Ascending aorta (tissue), 2 donors: ENCODE measurements at regions not wholly inside any gene's neighbourhood (a gene's known extent, or its start where the extent isn't known, plus 50 kb on each side); places are given as distances from the start of the nearest gene placed in this dataset.

Experiments used
- DNase-seq, 2 donors: peaks; one replicate each; pipeline ENCODE4 v3.0.0-alpha.2; 2019; ENCODE audit warnings: low spot score in 2 of 2
- H3K27ac ChIP-seq, 2 donors: fragments of 200-600 bp; sonication (generic); one replicate each; pipeline ENCODE4 v1.5.1; 2016 to 2017; ENCODE audit warnings: mild to moderate bottlenecking in 1 of 2
- H3K27me3 ChIP-seq: fragments of 200-600 bp; sonication (generic); one replicate; pipeline ENCODE4 v1.5.1; 2017
- H3K36me3 ChIP-seq, 2 donors: fragments of 200-600 bp; sonication (generic); one replicate each; pipeline ENCODE4 v1.5.1; 2016
- H3K4me1 ChIP-seq, 2 donors: fragments of 200-600 bp; sonication (generic); one replicate each; pipeline ENCODE4 v1.5.1; 2016 to 2017; ENCODE audit warnings: mild to moderate bottlenecking in 1 of 2
- H3K4me3 ChIP-seq, 2 donors: fragments of 200-600 bp; sonication (generic); one replicate each; pipeline ENCODE4 v1.5.1; 2016 to 2017; ENCODE audit warnings: mild to moderate bottlenecking in 1 of 2
- H3K9me3 ChIP-seq, 2 donors: fragments of 200-600 bp; sonication (generic); one replicate each; pipeline ENCODE4 v1.5.1; 2016
- CTCF ChIP-seq, 3 experiments: fragments of 200-600 bp in 2 of 3; fragments of 450-650 bp in 1 of 3; sonication (generic) in 2 of 3; IDR thresholded peaks; one replicate each; pipeline ENCODE4 v1.5.1; 2016 to 2019; ENCODE audit warnings: antibody characterized with exemption in 3 of 3, mild to moderate bottlenecking in 1 of 3, moderate library complexity in 1 of 3
- intact Hi-C: fragments of 100-400 bp; cut with DNase I; formaldehyde crosslinking; loops from one replicate; pipeline ENCODE4 v1.15.1; 2023

DNA sequence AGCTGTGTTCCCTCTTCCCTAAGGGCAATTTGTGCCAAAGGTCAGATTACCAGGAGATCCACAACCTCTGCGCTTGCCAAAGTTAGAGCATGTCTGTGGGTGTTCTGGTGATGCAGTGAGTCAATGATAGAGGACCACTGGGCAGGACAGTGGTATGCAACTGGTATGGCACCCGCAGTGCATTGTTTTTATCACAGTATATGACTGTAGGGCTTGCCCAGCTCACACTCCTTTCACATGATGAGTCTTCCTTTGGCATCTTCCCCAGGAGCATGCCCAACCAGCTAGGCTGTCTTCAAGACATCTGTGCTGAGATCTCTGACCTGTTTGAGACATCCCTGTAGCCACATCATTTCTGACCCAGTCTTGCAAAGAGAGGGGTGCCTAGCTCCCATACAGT, 1650.0 kb upstream of the CDH6 start:
- Histone ChIP-seq H3K36me3 (no peaks in the 10 kb centered on the region), H3K27me3 (no peaks in the 10 kb centered on the region), H3K4me3 (no peak overlapping the region), H3K9me3 (no peaks in the 10 kb centered on the region), H3K4me1 (no peaks in the 10 kb centered on the region), H3K27ac (no peak overlapping the region)
- no peak for TF ChIP-seq CTCF (IDR thresholded peaks at IDR 0.05)
- intact Hi-C loops, result no loop called here
- DNase-seq, result no peak

DNA sequence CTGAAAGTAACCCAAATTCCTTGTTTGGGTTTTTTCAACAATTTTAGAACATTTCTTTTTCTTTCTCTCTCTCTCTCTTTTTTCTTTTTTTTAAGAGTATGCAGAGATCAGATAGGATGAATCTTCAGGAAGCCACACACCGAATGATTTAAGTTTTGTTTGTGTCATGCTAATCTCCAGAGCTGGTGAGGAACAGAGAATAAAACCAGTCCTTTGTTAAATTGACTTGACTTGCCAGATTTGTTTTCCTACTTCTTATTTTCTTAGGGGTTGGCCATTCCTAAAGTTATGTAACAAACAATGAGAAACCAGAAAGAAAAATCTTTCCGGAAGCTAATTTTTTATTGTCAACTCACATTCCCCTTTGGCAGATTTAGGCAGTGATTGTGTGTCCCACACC, 1669.3 kb upstream of the CDH6 start:
- Histone ChIP-seq H3K27me3 (no peaks in the 10 kb centered on the region), H3K27ac (no peak overlapping the region), H3K36me3 (no peaks in the 10 kb centered on the region), H3K9me3 (no peaks in the 10 kb centered on the region), H3K4me1 (no peaks in the 10 kb centered on the region), H3K4me3 (no peak overlapping the region)
- DNase-seq, result no peak
- intact Hi-C loops, result no loop called here
- no peak for TF ChIP-seq CTCF (IDR thresholded peaks at IDR 0.05)

DNA sequence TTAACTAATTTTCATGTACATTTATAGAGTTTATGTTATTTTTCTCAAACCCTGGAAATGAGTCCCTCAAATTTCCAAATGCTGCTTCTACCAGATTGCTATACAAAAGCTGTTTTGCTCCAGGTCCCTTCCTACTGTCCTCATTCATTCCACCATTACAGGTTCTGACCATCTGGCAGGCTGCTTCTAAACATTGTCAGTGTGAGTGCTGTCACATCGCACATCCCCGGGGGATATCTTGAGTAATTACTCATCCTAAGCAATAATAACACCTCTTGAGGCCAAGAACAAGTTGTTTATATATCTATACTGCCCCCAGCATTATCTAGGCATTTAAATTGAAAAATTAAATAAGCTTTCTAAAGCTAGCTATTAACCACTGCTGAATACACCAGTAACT, 1675.3 kb upstream of the CDH6 start:
- no peak overlapping the region for H3K4me3 ChIP-seq
- no peaks in the 10 kb centered on the region for H3K9me3 ChIP-seq
- no peaks in the 10 kb centered on the region for H3K27me3 ChIP-seq
- no peaks in the 10 kb centered on the region for H3K36me3 ChIP-seq
- no peaks in the 10 kb centered on the region for H3K4me1 ChIP-seq
- no peak overlapping the region for H3K27ac ChIP-seq
- no peak for TF ChIP-seq CTCF (IDR thresholded peaks at IDR 0.05)
- intact Hi-C loops, result no loop called here
- no peak for DNase-seq

GRCh38 chr5:29516224-29516623, 1677.3 kb upstream of the CDH6 start:
- Histone ChIP-seq H3K27me3 (no peaks in the 10 kb centered on the region), H3K4me1 (no peaks in the 10 kb centered on the region), H3K4me3 (no peak overlapping the region), H3K27ac (no peak overlapping the region), H3K9me3 (no peaks in the 10 kb centered on the region), H3K36me3 (no peaks in the 10 kb centered on the region)
- DNase-seq, result no peak
- TF ChIP-seq CTCF (IDR thresholded peaks at IDR 0.05), result no peak
- intact Hi-C loops, result no loop called here

DNA sequence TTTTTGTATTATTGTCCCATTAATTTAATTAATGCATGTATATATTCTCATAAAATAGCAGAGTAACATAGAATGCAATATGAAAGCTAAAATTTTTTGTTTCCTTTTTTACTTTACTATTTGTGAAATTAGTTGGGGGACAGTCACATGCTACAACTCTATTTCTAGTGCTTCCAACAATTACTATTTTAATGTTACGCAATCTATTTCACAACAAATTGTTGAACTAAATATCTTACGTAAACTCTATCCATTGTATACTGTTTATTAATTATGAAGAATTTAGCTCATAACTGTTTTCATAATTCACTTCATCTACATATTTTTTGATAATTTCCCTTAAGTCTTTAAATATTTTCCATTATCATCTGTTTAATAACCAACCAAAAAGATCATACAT, 1685.4 kb upstream of the CDH6 start:
- intact Hi-C loops, result no loop called here
- no peak for TF ChIP-seq CTCF (IDR thresholded peaks at IDR 0.05)
- H3K27me3 ChIP-seq, result no peaks in the 10 kb centered on the region
- H3K36me3 ChIP-seq, result no peaks in the 10 kb centered on the region
- no peak for DNase-seq
- H3K27ac ChIP-seq, result no peak overlapping the region
- H3K4me1 ChIP-seq, result no peaks in the 10 kb centered on the region
- H3K9me3 ChIP-seq, result no peaks in the 10 kb centered on the region
- no peak overlapping the region for H3K4me3 ChIP-seq

GRCh38 chr5:29504411-29504810, 1689.1 kb upstream of the CDH6 start:
- Histone ChIP-seq H3K9me3 (no peaks in the 10 kb centered on the region), H3K27ac (no peak overlapping the region), H3K27me3 (no peaks in the 10 kb centered on the region), H3K36me3 (no peaks in the 10 kb centered on the region), H3K4me1 (no peaks in the 10 kb centered on the region), H3K4me3 (no peak overlapping the region)
- TF ChIP-seq CTCF (IDR thresholded peaks at IDR 0.05), result no peak
- no peak for DNase-seq
- intact Hi-C loops, result no loop called here
